Activated CD4-positive, CD25-positive, alpha-beta regulatory T cell treated with anti-CD3 and anti-CD28 coated beads, Interleukin-2, amount 50 U/mL, for 24 hours (primary cell): ENCODE measurements at regions not wholly inside any gene's neighbourhood (a gene's known extent, or its start where the extent isn't known, plus 50 kb on each side); places are given as distances from the start of the nearest gene placed in this dataset.

Experiments used
- ATAC-seq, 2 donors: fragments of 150-1000 bp; cut with Tn5 transposase; one replicate each; pipeline ENCODE4 v1.10.0; 2021; ENCODE audit warnings: mild to moderate bottlenecking in 1 of 2, moderate library complexity in 1 of 2

DNA sequence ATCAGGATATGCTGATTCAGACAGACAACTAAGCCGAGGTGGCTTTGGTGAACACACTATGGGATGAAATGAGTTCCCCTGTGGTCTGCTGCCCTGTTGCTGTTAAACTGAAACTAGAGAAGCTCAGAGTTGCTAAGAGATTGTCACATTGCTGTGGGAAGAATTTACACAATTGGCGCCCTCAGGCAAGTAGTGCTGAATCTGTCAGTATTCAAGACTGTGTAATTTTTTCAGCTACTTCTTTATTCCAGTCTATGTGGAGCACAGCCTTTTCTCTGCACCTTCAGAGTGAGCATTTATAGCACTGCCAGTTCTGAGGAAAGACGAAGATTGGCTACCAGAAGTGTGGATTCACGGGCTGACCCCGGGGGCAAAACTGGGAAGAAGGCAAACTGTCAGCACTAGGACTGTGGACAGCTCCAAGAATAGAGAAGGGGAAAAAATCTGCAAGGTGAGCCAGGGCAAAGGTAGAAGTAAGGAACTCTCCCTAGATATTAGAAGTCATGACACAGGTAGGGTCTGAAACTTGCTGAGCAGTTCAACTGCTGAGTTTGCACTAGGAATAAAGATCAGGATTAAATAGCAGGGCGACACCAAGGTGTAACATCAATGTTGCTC, 218.8 kb upstream of the TMPO start:
- ATAC-seq: no peak

DNA sequence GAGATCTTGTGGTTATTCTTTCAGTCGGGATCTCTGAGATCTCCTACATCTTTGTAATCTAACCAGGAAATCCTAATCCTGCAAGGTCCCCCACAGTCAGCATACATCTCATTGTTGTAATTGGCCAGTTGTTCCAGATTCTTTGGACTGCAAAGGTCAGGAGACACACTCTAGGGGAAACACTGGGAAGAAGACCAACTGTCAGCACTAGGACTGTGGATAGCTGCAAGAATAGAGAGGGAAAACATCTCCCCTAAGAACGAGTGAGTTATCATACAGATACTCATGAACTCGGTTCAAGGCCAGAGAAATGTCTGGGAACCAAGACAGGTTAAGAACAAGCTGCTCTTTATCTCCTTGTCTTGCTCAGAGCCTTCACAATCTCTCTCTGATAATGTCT, 217.9 kb upstream of the TMPO start:
- ATAC-seq: no peak

DNA sequence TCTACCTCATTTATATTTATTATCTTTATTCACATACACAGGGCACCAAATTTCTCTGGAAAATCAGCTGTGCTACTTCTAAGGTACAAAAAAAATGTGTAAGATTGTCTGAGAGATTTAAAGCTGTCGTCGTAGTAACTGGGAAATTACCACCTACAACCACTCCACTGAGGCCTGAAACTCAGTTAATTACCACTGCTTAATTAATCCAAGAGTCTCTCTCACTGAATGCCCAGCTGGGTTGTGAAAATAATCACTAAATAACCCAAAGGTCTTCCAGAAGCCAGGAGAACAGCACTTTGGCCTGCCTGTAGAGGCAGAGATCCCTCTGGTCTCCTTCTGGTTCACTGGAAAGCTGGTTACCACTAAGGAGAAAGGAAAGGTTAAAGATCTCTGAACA, 207.2 kb upstream of the TMPO start:
- ATAC-seq: no peak

DNA sequence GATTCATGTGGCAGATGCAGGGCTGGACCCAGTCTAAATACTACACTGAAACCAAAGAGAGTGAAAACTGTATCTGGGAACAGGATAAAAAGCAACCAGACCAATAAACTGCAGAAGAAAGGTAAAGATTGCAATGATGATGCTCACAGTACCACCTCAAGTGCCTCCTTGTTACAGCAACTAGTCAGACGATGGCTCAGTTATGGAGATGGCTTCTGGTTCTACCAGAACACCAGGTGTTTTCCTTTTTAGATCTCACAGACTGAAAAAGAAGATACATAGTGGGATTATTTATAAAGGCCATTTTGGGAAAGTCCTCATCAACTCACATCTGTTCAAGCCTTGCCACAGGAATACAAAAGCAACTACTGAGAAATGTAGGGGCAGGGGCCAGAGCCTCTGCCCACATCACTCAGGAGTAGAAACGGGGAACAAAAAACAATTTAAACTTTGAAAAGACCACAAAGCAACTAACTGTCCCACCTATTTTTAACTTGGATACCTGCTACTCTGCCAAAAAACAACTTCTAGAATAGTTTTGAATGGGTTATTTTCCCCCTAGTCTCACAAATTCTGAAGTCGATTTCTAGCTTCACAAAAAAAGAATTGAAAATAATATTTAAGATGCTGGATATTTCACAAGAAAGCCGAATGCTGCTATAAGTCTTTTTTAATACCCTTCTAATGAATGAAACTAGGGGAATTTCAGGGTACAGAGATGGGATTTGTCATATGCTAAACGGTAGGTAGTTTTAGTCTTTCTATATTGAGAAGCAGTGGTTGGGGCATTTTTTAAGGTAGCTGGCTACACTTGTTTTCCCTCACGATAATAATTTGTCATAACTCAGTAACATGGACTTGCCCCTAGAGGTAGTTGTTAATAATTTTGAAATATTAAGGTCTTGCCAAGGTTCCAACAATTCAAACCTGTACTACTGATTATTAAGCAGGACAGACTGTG, 197.2 kb upstream of the TMPO start:
- no peak for ATAC-seq

DNA sequence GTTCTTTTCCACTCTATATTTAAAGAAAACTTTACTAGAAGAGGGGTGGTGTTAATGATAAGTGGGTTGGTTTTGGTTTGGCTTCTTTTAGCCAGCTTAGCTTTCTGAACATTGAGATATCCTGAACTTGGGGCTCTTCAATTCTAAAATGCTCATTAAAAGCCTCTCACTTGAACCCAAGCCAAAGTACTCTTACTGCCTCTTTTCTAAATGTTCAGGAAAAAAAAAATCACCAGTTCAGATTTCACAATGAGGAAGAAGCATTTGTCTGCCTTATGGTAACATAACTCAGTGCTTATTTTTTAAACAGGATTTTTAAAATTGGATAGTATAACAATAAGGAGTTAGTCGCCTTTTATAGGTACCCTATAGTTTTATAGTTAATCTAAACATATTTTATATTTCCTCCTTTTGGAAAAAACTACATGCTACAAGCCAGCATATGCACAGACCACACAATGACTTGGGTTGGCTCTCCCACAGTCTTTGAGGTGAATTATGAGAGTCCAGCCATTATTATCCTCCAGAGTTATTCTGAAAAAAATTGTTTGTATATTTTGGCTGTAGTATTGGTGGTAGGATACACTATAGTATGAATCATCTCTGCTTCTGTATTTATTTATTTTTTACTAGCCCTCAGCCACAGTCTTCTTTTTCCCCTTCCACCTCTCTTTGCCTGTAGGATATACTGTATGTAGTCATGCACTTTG, 195.5 kb upstream of the TMPO start:
- ATAC-seq: no peak

DNA sequence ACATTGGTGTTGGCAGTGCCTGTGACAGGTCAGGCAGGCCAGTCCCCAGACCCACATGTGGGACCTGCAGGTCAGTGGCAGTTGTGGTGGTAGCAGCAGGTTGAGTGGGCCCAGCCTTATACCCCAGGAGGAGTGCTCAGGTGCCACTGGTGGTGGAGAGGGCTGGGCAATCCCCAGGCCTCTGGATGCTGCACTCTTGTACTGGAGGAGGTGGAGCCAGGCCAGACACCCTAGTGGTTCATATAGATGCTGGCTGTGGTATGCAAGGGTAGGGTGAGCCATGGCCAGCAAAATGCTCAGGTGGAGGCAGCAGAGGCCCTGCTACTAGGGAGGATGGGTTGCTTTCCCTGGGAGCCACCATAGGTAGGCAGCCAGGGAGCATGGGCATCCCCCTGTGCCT, 190.4 kb upstream of the TMPO start:
- no peak for ATAC-seq

DNA sequence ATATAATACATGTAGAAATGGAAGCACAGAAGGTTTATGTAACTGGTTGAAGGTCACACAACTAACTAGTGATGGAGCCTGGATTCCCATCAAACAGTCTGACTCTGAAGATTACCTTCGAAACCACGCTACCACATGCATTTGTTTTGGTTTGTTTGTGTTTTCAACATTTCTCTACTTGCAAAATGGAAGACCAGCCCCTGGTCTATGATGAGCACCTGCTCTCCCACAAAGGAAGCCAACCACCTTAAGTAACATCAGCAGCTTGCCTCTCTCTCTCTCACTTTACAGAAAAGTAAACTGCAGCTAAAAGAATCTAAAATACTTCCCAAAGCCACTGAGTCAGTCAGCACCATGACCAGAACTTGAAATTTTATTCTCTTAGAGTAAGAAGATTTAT, 186.9 kb upstream of the TMPO start:
- no peak for ATAC-seq

DNA sequence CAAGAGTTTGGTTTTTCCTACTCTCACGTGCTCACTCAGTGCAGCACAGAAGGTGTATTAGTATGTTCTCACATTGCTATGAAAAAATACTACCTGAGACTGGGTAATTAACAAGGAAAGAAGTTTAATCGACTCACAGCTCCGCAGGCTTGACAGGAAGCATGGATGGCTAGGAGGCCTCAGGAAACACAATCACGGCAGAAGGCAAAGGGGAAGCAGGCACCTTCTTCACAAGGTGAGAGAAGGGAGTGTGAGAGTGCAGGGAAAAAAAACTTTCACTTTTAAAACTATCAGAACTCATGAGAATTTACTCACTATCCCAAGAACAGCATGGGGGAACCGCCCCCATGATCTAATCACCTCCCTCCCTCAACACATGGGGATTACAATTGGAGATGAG, 185.8 kb upstream of the TMPO start:
- ATAC-seq: no peak

DNA sequence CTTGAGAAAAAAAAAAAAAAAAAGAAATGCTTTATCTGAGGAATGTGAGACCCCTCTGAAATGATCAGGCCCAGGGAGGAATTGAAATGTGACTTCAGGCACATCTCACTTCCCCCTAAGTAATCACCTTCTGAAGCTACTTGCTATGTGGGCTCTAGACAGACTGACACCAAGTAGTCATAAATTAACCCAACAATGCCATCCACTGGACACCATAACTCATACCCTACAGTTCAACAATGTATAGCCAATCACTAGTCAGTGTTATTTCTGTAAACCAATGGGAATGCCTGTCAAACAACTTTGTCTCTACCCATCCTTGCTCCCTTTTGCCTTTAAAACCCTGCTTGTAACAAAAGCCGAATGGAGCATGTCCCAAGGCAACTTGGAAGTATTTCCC, 182.7 kb upstream of the TMPO start:
- ATAC-seq: no peak

DNA sequence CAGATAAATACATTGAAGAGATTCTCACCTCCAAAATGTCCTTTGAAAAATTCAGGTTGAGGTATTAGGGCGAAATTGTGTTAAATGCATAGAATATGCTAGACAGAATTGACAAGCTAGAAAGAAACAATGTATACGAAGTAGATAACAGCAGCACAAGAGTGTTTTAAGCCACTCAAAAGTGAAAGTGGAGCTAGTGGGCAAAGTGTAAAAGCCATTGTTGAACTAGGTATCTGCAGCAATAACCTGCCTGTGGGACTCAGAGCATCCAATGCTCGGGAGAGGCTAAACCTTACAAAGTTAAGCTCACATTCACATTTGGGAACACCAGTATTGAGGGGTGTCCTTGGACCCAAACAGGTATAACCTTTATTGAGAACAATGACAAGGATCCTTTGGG, 180.6 kb upstream of the TMPO start:
- no peak for ATAC-seq

DNA sequence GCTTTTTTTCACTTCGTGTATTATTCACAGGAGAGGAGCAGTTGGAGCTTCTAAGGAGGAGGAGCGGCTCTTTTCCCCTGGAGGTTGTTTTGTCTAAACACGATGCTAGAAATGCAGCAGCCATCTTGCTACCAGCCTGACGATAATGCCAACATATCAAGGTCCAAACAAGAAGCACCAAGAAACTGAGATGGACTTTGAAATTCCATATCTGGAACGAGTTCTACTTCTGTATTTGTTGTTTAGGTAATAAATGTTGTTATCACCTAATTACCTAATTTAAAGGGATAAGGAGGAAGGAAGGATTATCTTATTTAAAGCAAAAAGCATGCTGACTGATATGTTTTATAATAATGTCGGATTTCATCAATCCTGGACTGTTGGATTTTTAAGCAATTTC, 174.4 kb upstream of the TMPO start:
- no peak for ATAC-seq

DNA sequence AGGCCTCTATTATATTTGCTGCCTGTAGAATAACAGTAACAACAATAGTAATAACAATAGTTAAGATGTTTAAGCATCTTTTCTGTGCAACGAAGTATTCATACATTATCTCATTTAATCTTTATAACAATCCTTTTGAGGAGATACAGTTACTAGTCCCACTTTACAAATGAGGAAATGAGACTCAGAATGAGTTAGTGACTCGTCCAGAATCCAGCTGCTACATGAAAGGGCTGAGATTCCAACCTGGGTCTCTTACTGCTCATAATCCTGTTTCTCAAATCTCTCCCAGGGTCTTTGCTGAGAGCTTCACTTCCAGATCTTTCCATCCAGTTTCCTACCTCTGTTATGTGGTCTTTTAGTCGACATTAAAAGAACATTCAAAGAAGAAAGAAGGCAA, 173.7 kb upstream of the TMPO start:
- no peak for ATAC-seq

DNA sequence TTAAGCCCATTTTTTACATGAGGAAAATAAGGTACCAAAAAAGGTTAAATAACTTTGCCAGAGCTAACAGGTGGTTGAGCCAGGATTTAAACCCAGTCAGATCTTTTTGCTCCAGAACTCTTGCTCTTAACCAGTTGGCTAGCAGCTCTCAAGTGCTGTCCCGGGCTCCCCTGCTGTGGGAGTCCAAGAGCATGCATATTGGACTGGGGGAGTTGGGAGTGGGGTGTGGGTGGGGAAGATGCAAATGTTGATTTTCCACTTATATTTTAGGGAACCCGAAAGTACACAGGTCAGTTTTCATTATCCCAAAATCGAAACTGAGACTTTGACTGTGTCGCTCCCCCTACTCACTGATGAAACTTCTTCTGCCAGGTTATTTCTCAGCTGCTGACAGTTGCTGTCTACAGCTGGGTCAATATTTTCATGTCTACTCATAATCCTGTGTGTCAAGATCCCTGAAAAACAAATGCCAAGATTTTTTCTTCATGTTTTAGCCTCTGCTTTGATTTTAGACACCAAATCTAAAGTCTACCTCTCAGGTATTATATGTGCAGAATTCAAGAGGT, 172.3 kb upstream of the TMPO start:
- no peak for ATAC-seq

DNA sequence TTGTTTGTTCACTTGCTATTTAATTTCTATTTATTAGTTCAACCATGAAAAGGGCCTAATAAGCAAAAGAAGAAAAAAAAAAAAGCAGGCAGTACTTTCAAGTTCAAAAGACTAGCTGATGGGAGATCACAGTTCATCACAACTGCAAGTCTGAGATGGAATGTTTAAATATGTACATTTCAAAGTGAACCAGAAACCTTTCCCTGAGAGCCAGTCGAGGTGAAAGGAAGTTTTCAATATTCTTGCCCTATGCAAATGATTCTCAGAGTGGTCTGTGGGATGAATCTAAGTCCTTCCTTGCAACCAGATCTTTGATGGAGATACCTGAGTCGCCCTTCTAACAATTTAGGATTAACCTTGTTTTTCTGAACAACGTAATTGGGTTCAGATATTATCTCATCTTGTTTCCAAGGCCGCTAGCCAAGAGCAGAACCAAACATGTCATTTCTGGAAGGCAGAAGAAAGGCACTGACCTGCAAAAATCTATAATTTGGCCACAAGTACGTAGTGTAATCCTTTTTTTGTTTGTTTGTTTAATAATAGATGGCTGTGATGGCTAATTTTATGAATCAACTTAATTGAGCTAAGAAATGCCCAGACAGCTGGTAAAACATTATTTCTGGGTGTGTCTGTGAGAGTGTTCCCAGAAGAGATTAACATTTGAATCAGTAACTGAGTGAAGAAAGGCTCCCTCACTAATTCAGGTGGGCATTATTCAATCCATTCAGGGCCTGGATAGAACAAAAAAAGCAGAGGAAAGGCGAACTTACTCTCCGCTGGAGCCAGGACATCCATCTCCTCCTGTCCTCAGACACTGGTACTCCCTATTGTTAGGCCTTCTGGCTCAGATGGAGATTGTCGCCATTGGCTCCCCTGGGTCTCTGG, 171.1 kb upstream of the TMPO start:
- no peak for ATAC-seq

DNA sequence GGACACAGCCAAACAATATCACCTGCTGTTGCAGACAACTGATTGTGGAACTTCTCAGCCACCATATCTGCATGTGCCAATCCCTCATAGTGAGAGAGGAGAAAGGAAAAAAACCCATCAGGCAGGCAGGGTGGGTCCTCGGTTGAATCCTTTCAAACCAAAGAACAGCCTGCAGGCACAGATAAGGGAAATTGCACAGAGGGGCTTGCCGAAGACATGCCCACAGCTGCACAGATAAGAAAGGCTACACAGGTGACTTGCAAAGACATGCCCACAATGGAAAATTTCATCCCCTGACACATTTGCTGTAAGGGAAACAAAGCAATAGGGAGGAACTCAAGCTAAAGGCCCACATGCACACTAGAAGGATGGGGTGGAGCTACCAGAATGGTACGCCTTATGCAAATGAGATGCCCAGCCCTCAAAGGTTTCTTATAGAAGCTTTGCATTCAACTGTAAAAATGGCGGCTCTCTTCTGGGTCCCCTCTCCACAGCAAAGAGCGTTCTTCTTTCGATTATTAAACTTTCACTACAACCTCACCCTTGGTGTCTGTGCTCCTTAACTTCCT, 170.0 kb upstream of the TMPO start:
- no peak for ATAC-seq

DNA sequence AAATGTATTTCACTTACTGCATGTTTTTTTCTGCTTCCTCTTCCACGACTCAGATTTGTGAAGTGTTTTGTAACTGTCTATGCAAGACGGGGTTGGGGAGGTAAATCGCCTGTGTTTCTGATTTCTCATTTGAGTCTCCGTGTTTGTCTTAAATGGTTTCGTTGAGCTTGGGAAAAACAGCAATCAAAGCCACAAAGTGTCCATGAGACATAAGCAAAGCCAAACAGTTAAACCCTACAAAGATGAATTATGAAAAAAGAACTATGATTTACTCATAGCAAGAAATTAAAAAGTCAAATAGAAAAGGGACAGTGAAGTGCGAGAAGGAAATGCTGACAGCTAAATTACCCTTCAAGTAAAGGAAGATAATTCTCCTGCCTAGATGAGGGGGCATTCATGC, 164.3 kb upstream of the TMPO start:
- ATAC-seq: no peak

DNA sequence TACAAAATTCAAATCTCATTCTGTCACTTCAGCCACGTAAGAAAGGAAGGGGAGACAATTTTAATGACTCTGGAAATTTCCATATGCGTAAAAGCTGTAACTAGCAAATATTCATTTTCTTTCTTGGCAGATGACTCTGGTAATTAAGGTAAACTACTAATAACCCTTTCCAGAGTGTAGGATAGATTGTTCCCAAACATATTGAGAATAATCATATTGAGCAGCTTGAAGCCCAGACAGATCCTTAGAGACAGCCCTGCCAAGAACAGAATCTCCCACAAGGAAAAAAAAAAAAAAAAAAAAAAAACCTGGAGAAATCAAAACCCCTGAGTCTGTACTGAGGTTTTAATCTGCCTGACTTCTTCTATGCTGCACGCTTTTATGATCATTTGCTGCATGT, 163.6 kb upstream of the TMPO start:
- ATAC-seq: no peak

DNA sequence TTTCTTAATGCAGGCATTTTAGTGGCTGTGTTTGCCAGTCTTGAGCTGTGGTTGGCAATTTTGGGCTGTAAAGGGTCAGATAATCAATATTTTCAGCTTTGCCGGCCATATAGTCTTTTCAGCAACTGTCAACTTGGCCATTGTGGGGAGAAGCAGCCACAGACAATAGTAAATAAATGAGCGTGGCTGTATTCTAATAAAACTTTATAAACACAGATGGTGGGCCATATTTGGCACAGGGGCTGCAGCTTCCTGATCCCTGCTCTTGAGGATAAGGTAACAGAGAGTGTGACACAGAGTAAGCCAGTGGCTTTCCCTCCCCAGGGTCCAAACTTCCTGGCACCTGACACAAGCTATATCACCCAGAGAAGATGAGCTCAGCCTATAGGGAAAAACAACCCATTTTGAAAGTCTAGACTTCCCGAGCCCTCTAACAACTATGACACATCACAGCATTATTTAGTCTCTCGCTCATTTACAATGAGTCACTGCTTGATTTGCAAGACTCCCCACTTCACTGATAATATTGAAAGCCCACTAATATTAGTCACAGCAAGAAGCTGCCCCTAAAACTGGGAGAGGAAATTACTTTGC, 163.1 kb upstream of the TMPO start:
- peak; percentile 86 to 89 for ATAC-seq

DNA sequence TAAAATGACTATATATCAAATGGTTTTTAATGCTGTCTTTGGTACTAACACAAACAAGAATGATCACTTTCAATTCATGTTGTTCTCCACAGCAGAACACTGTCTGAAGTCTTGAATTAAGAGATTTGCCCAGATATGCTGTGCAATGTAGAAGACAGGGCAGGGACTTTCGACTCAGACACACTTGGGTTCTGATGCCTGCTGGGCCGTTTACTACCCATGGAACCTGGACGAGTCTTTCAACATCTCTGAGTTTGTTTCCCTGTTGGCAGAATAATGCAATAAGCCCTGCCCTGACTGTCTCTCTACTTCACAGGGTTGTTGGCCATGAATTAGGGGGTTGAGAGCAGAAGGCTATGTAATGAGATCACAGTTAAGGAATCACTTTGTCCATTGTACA, 162.6 kb upstream of the TMPO start:
- ATAC-seq: no peak

DNA sequence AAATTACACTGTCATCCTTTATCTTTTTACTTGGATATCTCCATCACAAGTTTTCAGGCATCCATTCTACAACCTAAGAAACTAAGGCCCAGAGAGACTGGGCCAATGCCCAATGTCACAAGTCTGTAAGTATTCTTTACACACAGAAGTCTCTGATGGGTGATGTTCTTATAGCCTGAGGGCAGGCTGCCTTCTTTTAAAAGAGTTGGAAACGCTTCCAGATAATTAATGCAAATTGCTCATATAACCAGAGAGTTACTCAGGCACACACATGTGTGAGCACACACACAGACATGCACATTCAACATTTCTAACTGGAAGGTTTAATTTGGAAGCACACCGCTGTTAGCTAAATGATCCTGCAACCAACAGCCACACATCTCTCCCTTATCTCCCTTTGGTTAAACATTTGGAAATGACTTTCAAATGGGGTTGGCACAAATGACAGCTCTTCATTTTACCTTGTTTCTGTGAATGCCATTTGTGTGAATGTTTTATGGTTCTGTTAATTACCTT, 160.8 kb upstream of the TMPO start:
- no peak for ATAC-seq

DNA sequence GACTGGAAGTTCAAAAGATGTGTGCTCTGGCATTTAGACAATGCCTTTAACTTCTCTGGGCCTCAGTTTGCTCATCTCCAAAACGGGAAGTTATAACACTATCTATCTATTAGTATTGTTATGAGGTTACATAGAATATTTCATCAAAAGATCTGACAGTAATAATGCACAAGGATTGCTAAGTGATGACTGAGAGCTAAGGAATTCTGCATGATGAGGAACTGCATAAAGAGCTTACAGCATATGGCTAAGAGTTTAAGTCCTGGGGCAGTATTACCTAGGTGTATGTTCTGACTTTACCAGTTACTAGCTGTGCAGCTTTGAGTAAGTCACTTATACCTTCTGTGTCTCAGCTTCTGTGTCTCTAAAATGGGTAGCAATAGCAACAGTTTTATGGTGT, 160.1 kb upstream of the TMPO start:
- ATAC-seq: no peak
